CD4-positive, CD25-positive, alpha-beta regulatory T cell (primary cell): ENCODE measurements at regions not wholly inside any gene's neighbourhood (a gene's known extent, or its start where the extent isn't known, plus 50 kb on each side); places are given as distances from the start of the nearest gene placed in this dataset.

Source experiments
- ATAC-seq, 2 donors: fragments of 150-1000 bp; cut with Tn5 transposase; one replicate each; pipeline ENCODE4 v1.10.0; 2021; ENCODE audit warnings: low read depth in 2 of 2, moderate number of reproducible peaks in 2 of 2, moderate library complexity in 1 of 2
- DNase-seq, 3 donors: peaks; one replicate each; pipeline versions ENCODE4 v3.0.0 to v3.0.0-alpha.2; 2012 to 2022; ENCODE audit warnings: mixed read lengths in 1 of 3
- H3K27ac ChIP-seq: one replicate; pipeline ENCODE4 v1.7.0; 2013; ENCODE audit warnings: mild to moderate bottlenecking, low read length; ENCODE audit not compliant: insufficient read depth, poor library complexity, severe bottlenecking
- H3K27me3 ChIP-seq: one replicate; pipeline ENCODE4 v1.7.0; 2013; ENCODE audit warnings: low read length; ENCODE audit not compliant: control insufficient read depth, insufficient read depth
- H3K36me3 ChIP-seq: one replicate; pipeline ENCODE4 v1.7.0; 2013; ENCODE audit warnings: mild to moderate bottlenecking, low read length, moderate library complexity; ENCODE audit not compliant: control insufficient read depth, insufficient read depth
- H3K4me1 ChIP-seq: 2 replicates; pipeline ENCODE4 v1.7.0; 2013; ENCODE audit warnings: mild to moderate bottlenecking, low read length; ENCODE audit not compliant: insufficient read depth, control insufficient read depth, poor library complexity, severe bottlenecking
- H3K4me3 ChIP-seq: one replicate; pipeline ENCODE4 v1.7.0; 2013; ENCODE audit warnings: low read depth, mild to moderate bottlenecking, low read length, moderate library complexity
- H3K9me3 ChIP-seq, 2 experiments: 1 replicate in 1 of 2; 2 replicates in 1 of 2; pipeline ENCODE4 v1.7.0; 2013; ENCODE audit warnings: low read length in 2 of 2, mild to moderate bottlenecking in 1 of 2, moderate library complexity in 1 of 2; ENCODE audit not compliant: control insufficient read depth in 2 of 2
- H3K27ac Mint-ChIP-seq, 3 donors: one replicate each; pipeline ENCODE4 v1.8.0; 2020 to 2022; ENCODE audit warnings: mild to moderate bottlenecking in 3 of 3, mixed read lengths in 3 of 3, moderate library complexity in 2 of 3
- H3K27me3 Mint-ChIP-seq: one replicate; pipeline ENCODE4 v1.8.0; 2022; ENCODE audit warnings: mild to moderate bottlenecking, mixed read lengths
- H3K36me3 Mint-ChIP-seq: one replicate; pipeline ENCODE4 v1.8.0; 2020; ENCODE audit warnings: mixed read lengths
- H3K4me1 Mint-ChIP-seq, 4 donors: one replicate each; pipeline ENCODE4 v1.8.0; 2020 to 2022; ENCODE audit warnings: mixed read lengths in 4 of 4, mild to moderate bottlenecking in 1 of 4
- H3K4me3 Mint-ChIP-seq, 4 donors: one replicate each; pipeline ENCODE4 v1.8.0; 2020 to 2022; ENCODE audit warnings: mild to moderate bottlenecking in 4 of 4, mixed read lengths in 4 of 4, moderate library complexity in 3 of 4
- H3K9me3 Mint-ChIP-seq, 7 donors: one replicate each; pipeline ENCODE4 v1.8.0; 2020 to 2022; ENCODE audit warnings: mixed read lengths in 7 of 7, mild to moderate bottlenecking in 3 of 7, moderate library complexity in 2 of 7

DNA sequence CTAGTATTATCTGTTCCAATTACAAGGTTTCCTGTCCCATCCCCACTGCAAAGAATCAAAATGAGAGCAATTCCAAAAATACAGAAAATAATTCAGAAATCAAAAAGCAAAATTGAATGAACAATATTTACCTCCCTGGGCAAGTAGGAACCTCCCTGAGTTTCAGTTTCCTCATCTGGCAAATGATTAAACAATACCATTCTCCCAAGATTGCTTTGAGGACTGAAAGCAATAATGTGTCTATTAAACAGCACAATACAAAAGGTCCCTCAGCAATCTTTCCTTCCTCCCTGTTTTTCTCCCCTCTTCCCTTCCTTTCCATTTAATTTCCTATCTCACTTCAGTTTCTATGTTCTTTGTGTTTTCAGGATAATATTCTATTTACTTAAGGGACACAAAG is 171.0 kb downstream of the ZC3H11B start:
- Mint-ChIP-seq H3K4me1 (no peaks in the 10 kb centered on the region), H3K9me3 (peaks cover 0 to 2% (median 1%) of the 10 kb centered on the region in 7 donors), H3K27me3 (no peaks in the 10 kb centered on the region), H3K27ac (no peak overlapping the region), H3K36me3 (no peaks in the 10 kb centered on the region), H3K4me3 (no peak overlapping the region)
- Histone ChIP-seq H3K36me3 (no peaks in the 10 kb centered on the region), H3K27me3 (no peaks in the 10 kb centered on the region), H3K4me1 (no peaks in the 10 kb centered on the region), H3K27ac (no peak overlapping the region), H3K4me3 (no peak overlapping the region), H3K9me3 (no peaks in the 10 kb centered on the region)
- ATAC-seq (no peak), DNase-seq (no peak)

DNA sequence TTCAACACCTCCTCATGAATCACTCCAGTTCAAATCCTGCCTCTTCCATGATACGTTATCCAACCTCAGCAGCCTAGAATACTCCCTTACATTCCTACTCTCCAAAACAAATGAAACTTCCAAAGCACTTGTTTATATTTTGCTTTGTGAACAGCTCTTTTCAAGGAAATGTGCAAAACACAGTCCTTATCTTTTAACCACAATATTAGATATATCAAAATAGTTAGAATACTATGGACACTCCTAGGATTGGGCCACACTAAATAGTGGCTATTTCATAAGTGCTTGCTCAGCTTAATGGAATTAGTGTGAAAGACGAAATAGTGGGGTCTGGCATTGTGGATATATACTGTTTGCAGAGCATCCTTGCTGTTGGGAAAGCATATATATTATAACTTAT is 173.5 kb downstream of the ZC3H11B start:
- no peaks in the 10 kb centered on the region for H3K36me3 Mint-ChIP-seq
- H3K9me3 Mint-ChIP-seq, result peaks cover 0 to 2% (median 1%) of the 10 kb centered on the region in 7 donors
- H3K4me3 Mint-ChIP-seq, result no peak overlapping the region
- Histone ChIP-seq H3K27me3 (no peaks in the 10 kb centered on the region), H3K4me1 (no peaks in the 10 kb centered on the region), H3K4me3 (no peak overlapping the region), H3K36me3 (no peaks in the 10 kb centered on the region), H3K27ac (no peak overlapping the region), H3K9me3 (no peaks in the 10 kb centered on the region)
- H3K27ac Mint-ChIP-seq, result peak overlapping the region in 1 of 3 donors; percentile 70
- DNase-seq, result no peak
- no peaks in the 10 kb centered on the region for H3K27me3 Mint-ChIP-seq
- no peaks in the 10 kb centered on the region for H3K4me1 Mint-ChIP-seq
- no peak for ATAC-seq

DNA sequence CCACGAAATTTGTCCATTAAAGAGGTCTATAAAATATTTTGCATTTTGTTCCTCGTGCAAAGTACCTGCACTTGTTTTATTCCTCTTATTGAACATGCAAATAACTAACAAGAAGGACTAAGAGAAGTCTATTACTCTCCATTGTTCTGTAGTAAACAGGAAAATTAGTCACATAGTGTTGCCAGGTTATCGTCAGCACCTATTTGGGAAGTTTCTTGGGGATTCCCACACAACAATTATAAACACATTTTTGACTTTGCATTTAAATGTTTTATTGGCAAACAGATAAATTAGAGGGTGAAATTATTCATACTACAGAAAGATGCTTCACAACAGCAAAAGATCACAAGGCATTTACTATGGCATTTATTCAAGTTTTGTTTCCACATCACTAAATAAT is 174.5 kb downstream of the ZC3H11B start:
- H3K27ac ChIP-seq, result no peak overlapping the region
- H3K27me3 Mint-ChIP-seq, result no peaks in the 10 kb centered on the region
- H3K9me3 Mint-ChIP-seq, result peaks cover 0 to 2% (median 1%) of the 10 kb centered on the region in 7 donors
- no peaks in the 10 kb centered on the region for H3K27me3 ChIP-seq
- H3K9me3 ChIP-seq, result no peaks in the 10 kb centered on the region
- no peaks in the 10 kb centered on the region for H3K4me1 Mint-ChIP-seq
- no peak overlapping the region for H3K4me3 ChIP-seq
- no peak overlapping the region for H3K27ac Mint-ChIP-seq
- H3K4me3 Mint-ChIP-seq, result no peak overlapping the region
- no peaks in the 10 kb centered on the region for H3K36me3 ChIP-seq
- no peak for ATAC-seq
- H3K4me1 ChIP-seq, result no peaks in the 10 kb centered on the region
- no peak for DNase-seq
- H3K36me3 Mint-ChIP-seq, result no peaks in the 10 kb centered on the region

DNA sequence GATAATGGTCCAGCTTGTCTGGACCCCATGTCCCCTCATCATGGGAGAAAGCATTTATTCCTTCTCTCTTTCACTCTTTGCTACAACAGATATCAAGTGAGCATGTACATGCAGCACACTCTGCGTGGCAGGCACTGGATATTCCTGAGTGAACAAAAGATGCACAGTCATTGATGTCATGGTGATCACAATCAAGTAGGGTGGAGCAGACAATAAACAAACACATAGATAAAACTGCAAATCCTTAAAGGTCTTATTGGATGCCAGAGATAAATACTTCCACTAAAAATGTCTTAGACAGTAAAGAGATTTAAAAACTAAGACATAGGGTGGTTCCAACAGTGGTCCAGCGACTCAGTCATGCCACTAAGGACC is 178.0 kb downstream of the ZC3H11B start:
- no peaks in the 10 kb centered on the region for H3K4me1 ChIP-seq
- H3K9me3 Mint-ChIP-seq, result peaks cover 0 to 5% (median 0%) of the 10 kb centered on the region in 7 donors
- H3K27ac ChIP-seq, result no peak overlapping the region
- no peak overlapping the region for H3K4me3 Mint-ChIP-seq
- no peaks in the 10 kb centered on the region for H3K27me3 ChIP-seq
- no peaks in the 10 kb centered on the region for H3K36me3 ChIP-seq
- no peak overlapping the region for H3K4me3 ChIP-seq
- DNase-seq (no peak), ATAC-seq (no peak)
- H3K4me1 Mint-ChIP-seq, result no peaks in the 10 kb centered on the region
- H3K36me3 Mint-ChIP-seq, result no peaks in the 10 kb centered on the region
- no peaks in the 10 kb centered on the region for H3K27me3 Mint-ChIP-seq
- no peak overlapping the region for H3K27ac Mint-ChIP-seq
- no peaks in the 10 kb centered on the region for H3K9me3 ChIP-seq

DNA sequence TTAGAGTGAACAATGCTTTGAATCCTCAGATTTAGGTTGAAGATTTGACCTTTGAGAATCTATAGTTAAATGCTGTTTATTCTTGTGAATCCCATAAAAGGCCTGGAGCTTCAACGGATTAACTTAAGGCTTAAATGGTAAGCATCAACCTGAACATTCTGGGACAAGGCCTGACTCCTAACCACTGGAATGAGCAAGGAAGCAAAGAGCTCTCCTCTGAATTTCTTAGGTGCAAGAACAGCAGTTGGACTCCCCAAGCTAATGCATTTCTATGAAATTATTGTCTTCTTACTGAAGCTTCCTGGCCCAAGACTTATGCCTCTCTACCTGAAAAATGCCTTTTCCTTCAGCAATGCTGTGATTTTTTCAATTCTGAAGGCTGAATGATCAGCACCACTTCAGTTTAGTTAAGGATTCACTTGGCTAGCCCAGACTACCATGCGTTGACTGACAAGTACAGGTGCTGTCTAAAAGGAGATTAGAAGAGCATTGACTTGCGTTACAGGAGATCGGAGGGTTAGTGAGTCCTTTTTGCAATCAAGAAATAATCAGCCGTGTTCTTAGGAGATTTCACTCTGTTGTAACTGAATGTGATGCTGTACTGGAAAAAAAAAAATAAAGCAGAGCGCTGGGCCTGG is 178.5 kb downstream of the ZC3H11B start:
- H3K27me3 Mint-ChIP-seq, result no peaks in the 10 kb centered on the region
- Histone ChIP-seq H3K9me3 (no peaks in the 10 kb centered on the region), H3K4me3 (no peak overlapping the region), H3K36me3 (no peaks in the 10 kb centered on the region), H3K27ac (no peak overlapping the region), H3K4me1 (no peaks in the 10 kb centered on the region), H3K27me3 (no peaks in the 10 kb centered on the region)
- H3K27ac Mint-ChIP-seq, result no peak overlapping the region
- H3K4me3 Mint-ChIP-seq, result no peak overlapping the region
- no peaks in the 10 kb centered on the region for H3K36me3 Mint-ChIP-seq
- ATAC-seq (no peak), DNase-seq (no peak)
- H3K9me3 Mint-ChIP-seq, result peaks cover 0 to 5% (median 0%) of the 10 kb centered on the region in 7 donors
- no peaks in the 10 kb centered on the region for H3K4me1 Mint-ChIP-seq

DNA sequence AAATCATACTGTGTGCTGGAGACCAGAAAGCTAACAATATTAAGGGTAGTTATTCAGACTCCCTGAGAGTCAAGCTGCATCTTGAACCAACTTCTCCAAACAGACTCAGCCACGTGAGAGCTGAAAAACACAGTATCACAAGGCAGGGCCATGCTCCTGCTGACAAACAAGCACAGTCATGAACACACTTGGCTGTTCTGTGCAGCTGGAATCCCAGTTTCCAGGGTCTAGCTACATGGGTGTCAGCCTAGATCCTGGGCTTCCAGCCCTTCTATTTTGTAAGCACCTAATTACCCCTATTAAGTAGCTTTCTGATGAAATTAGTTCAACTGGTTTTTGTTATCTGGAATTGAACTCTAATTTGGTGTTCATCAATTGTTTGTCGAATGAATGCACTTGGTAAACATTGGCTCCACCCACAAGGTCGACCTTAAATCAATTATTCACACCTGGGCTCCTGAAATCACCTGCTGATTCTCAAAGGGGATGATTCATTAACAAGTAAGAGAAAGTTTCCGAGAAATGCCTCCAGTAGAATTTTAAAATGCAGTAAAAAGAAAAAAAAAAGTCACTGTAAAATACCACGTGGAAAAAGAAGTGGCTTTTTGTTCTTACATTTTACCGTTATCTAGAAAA is 179.3 kb downstream of the ZC3H11B start:
- DNase-seq (no peak), ATAC-seq (no peak)
- no peak overlapping the region for H3K27ac Mint-ChIP-seq
- H3K4me1 Mint-ChIP-seq, result no peaks in the 10 kb centered on the region
- no peaks in the 10 kb centered on the region for H3K36me3 Mint-ChIP-seq
- H3K4me3 ChIP-seq, result no peak overlapping the region
- H3K9me3 ChIP-seq, result no peaks in the 10 kb centered on the region
- no peak overlapping the region for H3K4me3 Mint-ChIP-seq
- H3K27me3 ChIP-seq, result no peaks in the 10 kb centered on the region
- no peaks in the 10 kb centered on the region for H3K27me3 Mint-ChIP-seq
- no peaks in the 10 kb centered on the region for H3K36me3 ChIP-seq
- no peak overlapping the region for H3K27ac ChIP-seq
- no peaks in the 10 kb centered on the region for H3K4me1 ChIP-seq
- peaks cover 0 to 5% (median 0%) of the 10 kb centered on the region in 7 donors for H3K9me3 Mint-ChIP-seq

DNA sequence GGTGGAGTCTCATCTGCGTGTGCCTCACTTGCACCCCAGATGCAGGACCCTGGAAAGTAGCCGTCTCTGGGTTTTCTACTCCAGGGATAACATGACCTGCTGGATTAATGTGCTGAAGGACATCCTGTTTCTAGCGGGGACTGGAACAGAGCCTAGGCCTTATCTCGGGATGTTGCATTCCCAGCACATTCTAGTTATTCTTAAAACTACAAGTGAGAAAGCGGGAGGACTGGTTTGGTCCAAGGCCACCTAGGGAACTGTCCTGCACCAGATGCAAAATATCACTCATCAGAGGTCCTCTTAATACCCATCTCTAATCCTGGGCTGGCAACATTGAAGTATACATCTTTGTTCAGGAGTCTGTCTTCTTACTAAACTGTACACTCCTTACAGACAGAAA is 179.9 kb downstream of the ZC3H11B start:
- Mint-ChIP-seq H3K4me1 (no peaks in the 10 kb centered on the region), H3K27me3 (no peaks in the 10 kb centered on the region), H3K4me3 (no peak overlapping the region), H3K36me3 (no peaks in the 10 kb centered on the region), H3K27ac (no peak overlapping the region), H3K9me3 (peaks cover 0 to 5% (median 0%) of the 10 kb centered on the region in 7 donors)
- no peaks in the 10 kb centered on the region for H3K27me3 ChIP-seq
- no peak overlapping the region for H3K27ac ChIP-seq
- ATAC-seq (no peak), DNase-seq (no peak)
- H3K4me1 ChIP-seq, result no peaks in the 10 kb centered on the region
- no peak overlapping the region for H3K4me3 ChIP-seq
- no peaks in the 10 kb centered on the region for H3K36me3 ChIP-seq
- H3K9me3 ChIP-seq, result no peaks in the 10 kb centered on the region

DNA sequence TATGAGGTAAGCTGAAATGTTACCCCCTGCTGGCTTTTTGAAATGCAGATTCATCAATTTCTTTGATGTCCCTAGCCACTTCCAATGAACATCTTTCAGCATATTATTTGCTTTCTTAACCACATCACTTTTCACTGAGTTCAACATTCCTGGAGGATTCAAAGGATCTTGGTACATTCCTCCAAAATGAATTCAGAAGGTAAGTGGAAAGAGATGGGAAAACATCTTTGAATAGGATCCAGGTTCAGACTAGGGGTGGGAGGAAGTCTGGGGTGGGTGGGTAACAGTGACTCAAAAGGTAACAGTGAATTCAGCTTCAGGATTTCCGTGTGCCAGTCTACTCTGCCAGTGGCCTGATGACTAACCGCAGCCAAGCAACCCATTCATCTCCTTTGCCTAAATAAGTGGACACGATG is 180.7 kb downstream of the ZC3H11B start:
- H3K36me3 ChIP-seq, result no peaks in the 10 kb centered on the region
- Mint-ChIP-seq H3K4me3 (no peak overlapping the region), H3K27ac (no peak overlapping the region), H3K4me1 (no peaks in the 10 kb centered on the region), H3K27me3 (no peaks in the 10 kb centered on the region), H3K36me3 (no peaks in the 10 kb centered on the region), H3K9me3 (peaks cover 0 to 5% (median 0%) of the 10 kb centered on the region in 7 donors)
- DNase-seq (no peak), ATAC-seq (no peak)
- H3K4me1 ChIP-seq, result no peaks in the 10 kb centered on the region
- no peaks in the 10 kb centered on the region for H3K9me3 ChIP-seq
- H3K4me3 ChIP-seq, result no peak overlapping the region
- no peaks in the 10 kb centered on the region for H3K27me3 ChIP-seq
- H3K27ac ChIP-seq, result no peak overlapping the region
